ENCODE measurements at regions not wholly inside any gene's neighbourhood (a gene's known extent, or its start where the extent isn't known, plus 50 kb on each side); places are given as distances from the start of the nearest gene placed in this dataset.

GRCh38 chr6:120576061-120576460 is 758.2 kb downstream of the TBC1D32 start:
- H3K9ac ChIP-seq (ENCODE audit: low read length), result no peak overlapping the region
- no peaks in the 10 kb centered on the region for H3K9me3 ChIP-seq (ENCODE audit: low read length)
- no peak for TF ChIP-seq RAD21 (conservative IDR thresholded peaks at IDR 0.05)
- no peak for TF ChIP-seq EZH2 (IDR thresholded peaks at IDR 0.05; ENCODE audit: borderline replicate concordance, insufficient read depth, low read length, poor library complexity, severe bottlenecking)
- TF ChIP-seq SMC3 (conservative IDR thresholded peaks at IDR 0.05; ENCODE audit: poor library complexity), result no peak
- TF ChIP-seq MXI1 (conservative IDR thresholded peaks at IDR 0.05; ENCODE audit: poor library complexity, severe bottlenecking), result no peak
- no peak for TF ChIP-seq EP300 (conservative IDR thresholded peaks at IDR 0.05; ENCODE audit: poor library complexity, severe bottlenecking)
- no peak for TF ChIP-seq TAF1 (IDR thresholded peaks at IDR 0.05; ENCODE audit: low read depth)
- no peak for TF ChIP-seq CTCF (IDR thresholded peaks at IDR 0.05; ENCODE audit: poor library complexity, severe bottlenecking)
- no peak for TF ChIP-seq REST (IDR thresholded peaks at IDR 0.05; ENCODE audit: borderline replicate concordance)
- no peak for TF ChIP-seq POLR2AphosphoS5 (IDR thresholded peaks at IDR 0.05)
- H3K27ac ChIP-seq (ENCODE audit: low read length), result no peak overlapping the region
- H3K36me3 ChIP-seq (ENCODE audit: insufficient read depth, low read length), result no peaks in the 10 kb centered on the region
- no peaks in the 10 kb centered on the region for H3K9me2 ChIP-seq (ENCODE audit: insufficient read depth, low read length)
- H2AFZ ChIP-seq (ENCODE audit: low read depth, low read length), result no peak overlapping the region
- H3K4me2 ChIP-seq (ENCODE audit: low read length), result no peak overlapping the region
- no peak overlapping the region for H3K4me3 ChIP-seq (ENCODE audit: low read length)
- H3F3A ChIP-seq (ENCODE audit: insufficient read depth, low read length, poor library complexity, severe bottlenecking), result no peaks in the 10 kb centered on the region
- H4K20me1 ChIP-seq (ENCODE audit: insufficient read depth), result no peaks in the 10 kb centered on the region
- no peaks in the 10 kb centered on the region for H3K79me2 ChIP-seq (replicated peaks; ENCODE audit: insufficient read depth, low read length)
- H3K27me3 ChIP-seq (ENCODE audit: insufficient read depth, low read depth, low read length), result no peaks in the 10 kb centered on the region

- Histone ChIP-seq H3K4me3 (ENCODE audit: low read length) (no peak overlapping the region), H3K27me3 (ENCODE audit: insufficient read depth, low read depth, low read length) (no peaks in the 10 kb centered on the region), H3K9me2 (ENCODE audit: insufficient read depth, low read length) (no peaks in the 10 kb centered on the region), H2AFZ (ENCODE audit: low read depth, low read length) (no peak overlapping the region), H3K79me2 (replicated peaks; ENCODE audit: insufficient read depth, low read length) (no peaks in the 10 kb centered on the region), H3K36me3 (ENCODE audit: insufficient read depth, low read length) (no peaks in the 10 kb centered on the region), H3K4me2 (ENCODE audit: low read length) (no peak overlapping the region), H3K27ac (ENCODE audit: low read length) (no peak overlapping the region), H4K20me1 (ENCODE audit: insufficient read depth) (no peaks in the 10 kb centered on the region), H3K9me3 (ENCODE audit: low read length) (no peaks in the 10 kb centered on the region), H3K9ac (ENCODE audit: low read length) (no peak overlapping the region), H3F3A (ENCODE audit: insufficient read depth, low read length, poor library complexity, severe bottlenecking) (no peaks in the 10 kb centered on the region)
- no peak for TF ChIP-seq EZH2 (IDR thresholded peaks at IDR 0.05; ENCODE audit: borderline replicate concordance, insufficient read depth, low read length, poor library complexity, severe bottlenecking)
- no peak for TF ChIP-seq REST (IDR thresholded peaks at IDR 0.05; ENCODE audit: borderline replicate concordance)
- TF ChIP-seq MXI1 (conservative IDR thresholded peaks at IDR 0.05; ENCODE audit: poor library complexity, severe bottlenecking), result no peak
- TF ChIP-seq EP300 (conservative IDR thresholded peaks at IDR 0.05; ENCODE audit: poor library complexity, severe bottlenecking), result no peak
- no peak for TF ChIP-seq TAF1 (IDR thresholded peaks at IDR 0.05; ENCODE audit: low read depth)
- TF ChIP-seq POLR2AphosphoS5 (IDR thresholded peaks at IDR 0.05), result no peak
These were observed 764.6 kb downstream of the TBC1D32 start for GRCh38 chr6:120569714-120570113.

Measured in neural cell (in vitro differentiated cells).